H9 (cell line): ENCODE measurements at regions not wholly inside any gene's neighbourhood (a gene's known extent, or its start where the extent isn't known, plus 50 kb on each side); places are given as distances from the start of the nearest gene placed in this dataset.

ENCODE experiments used
- DNase-seq: peaks from one replicate; pipeline ENCODE4 v3.0.0-alpha.2; 2017
- H2AFZ ChIP-seq: one replicate; pipeline ENCODE4 v1.6.1; 2013; ENCODE audit warnings: mild to moderate bottlenecking, low read length, control low read depth, moderate library complexity
- H2AK5ac ChIP-seq: 2 replicates; pipeline ENCODE4 v1.6.1; 2013; ENCODE audit warnings: low read length, control low read depth, mixed read lengths; ENCODE audit not compliant: insufficient read length
- H2BK120ac ChIP-seq: one replicate; pipeline ENCODE4 v1.6.1; 2013; ENCODE audit warnings: low read depth, mild to moderate bottlenecking, low read length, control low read depth, inconsistent platforms; ENCODE audit not compliant: poor library complexity, severe bottlenecking
- H2BK12ac ChIP-seq: 2 replicates; pipeline ENCODE4 v1.6.1; 2013; ENCODE audit warnings: low read length, control low read depth, mixed read lengths, low read depth; ENCODE audit not compliant: insufficient read length
- H2BK15ac ChIP-seq: 2 replicates; pipeline ENCODE4 v1.6.1; 2013; ENCODE audit warnings: low read depth, low read length, control low read depth
- H2BK20ac ChIP-seq: one replicate; pipeline ENCODE4 v1.6.1; 2013; ENCODE audit warnings: low read depth, mild to moderate bottlenecking, low read length, control low read depth, inconsistent platforms; ENCODE audit not compliant: poor library complexity, severe bottlenecking
- H2BK5ac ChIP-seq: 2 replicates; pipeline ENCODE4 v1.6.1; 2013; ENCODE audit warnings: low read length, control low read depth, mixed read lengths; ENCODE audit not compliant: insufficient read length
- H3K14ac ChIP-seq: 2 replicates; pipeline ENCODE4 v1.6.1; 2013; ENCODE audit warnings: low read length, control low read depth; ENCODE audit not compliant: insufficient read depth
- H3K18ac ChIP-seq: 2 replicates; pipeline ENCODE4 v1.6.1; 2013; ENCODE audit warnings: low read depth, mild to moderate bottlenecking, mixed read lengths, low read length, control low read depth; ENCODE audit not compliant: insufficient read length
- H3K23ac ChIP-seq: 2 replicates; pipeline ENCODE4 v1.6.1; 2013; ENCODE audit warnings: low read length, control low read depth, mixed read lengths, low read depth; ENCODE audit not compliant: insufficient read length
- H3K23me2 ChIP-seq: 2 replicates; pipeline ENCODE4 v1.6.1; 2013; ENCODE audit warnings: low read depth, mild to moderate bottlenecking, mixed read lengths, low read length, control low read depth; ENCODE audit not compliant: insufficient read length, poor library complexity, severe bottlenecking
- H3K27ac ChIP-seq: 2 replicates; pipeline ENCODE4 v1.5.1; 2013; ENCODE audit warnings: low read length, control low read depth, mixed read lengths, low read depth; ENCODE audit not compliant: insufficient read length
- H3K27me3 ChIP-seq: 2 replicates; pipeline ENCODE4 v1.6.1; 2013; ENCODE audit warnings: low read length, control low read depth, inconsistent platforms; ENCODE audit not compliant: insufficient read depth
- H3K4ac ChIP-seq: 2 replicates; pipeline ENCODE4 v1.6.1; 2013; ENCODE audit warnings: low read depth, mild to moderate bottlenecking, control low read depth, inconsistent platforms, low read length, moderate library complexity
- H3K4me1 ChIP-seq: 2 replicates; pipeline ENCODE4 v1.6.1; 2013; ENCODE audit warnings: low read length, control low read depth, inconsistent platforms; ENCODE audit not compliant: insufficient read depth
- H3K4me2 ChIP-seq: 2 replicates; pipeline ENCODE4 v1.6.1; 2013; ENCODE audit warnings: low read length, control low read depth, mixed read lengths; ENCODE audit not compliant: insufficient read length, insufficient read depth
- H3K56ac ChIP-seq: 2 replicates; pipeline ENCODE4 v1.6.1; 2013; ENCODE audit warnings: low read depth, mild to moderate bottlenecking, mixed read lengths, low read length, control low read depth; ENCODE audit not compliant: insufficient read length
- H3K79me1 ChIP-seq: 2 replicates; pipeline ENCODE4 v1.6.1; 2013; ENCODE audit warnings: low read depth, mild to moderate bottlenecking, moderate library complexity, low read length, control low read depth, inconsistent platforms; ENCODE audit not compliant: insufficient read depth, poor library complexity, severe bottlenecking
- H3K79me2 ChIP-seq: 2 replicates; pipeline ENCODE4 v1.6.1; 2013; ENCODE audit warnings: low read length, control low read depth, inconsistent platforms; ENCODE audit not compliant: insufficient read depth
- H3K9ac ChIP-seq: 2 replicates; pipeline ENCODE4 v1.6.1; 2013; ENCODE audit warnings: low read length, control low read depth, mixed read lengths; ENCODE audit not compliant: insufficient read length; ENCODE audit errors: extremely low read depth
- H3K9me3 ChIP-seq: one replicate; pipeline ENCODE4 v1.6.1; 2013; ENCODE audit warnings: low read depth, low read length, inconsistent platforms; ENCODE audit not compliant: control insufficient read depth
- H3T11ph ChIP-seq: one replicate; pipeline ENCODE4 v1.6.1; 2013; ENCODE audit warnings: mild to moderate bottlenecking, low read length, control low read depth, inconsistent platforms
- H4K20me1 ChIP-seq: one replicate; pipeline ENCODE4 v1.6.1; 2013; ENCODE audit not compliant: control insufficient read depth, insufficient read length, insufficient read depth
- H4K5ac ChIP-seq: 2 replicates; pipeline ENCODE4 v1.6.1; 2013; ENCODE audit warnings: low read depth, mild to moderate bottlenecking, mixed read lengths, low read length, control low read depth; ENCODE audit not compliant: insufficient read length
- H4K8ac ChIP-seq: replicated peaks from 2 replicates; pipeline ENCODE4 v1.6.1; 2013; ENCODE audit warnings: low read length, control low read depth, mixed read lengths, low read depth; ENCODE audit not compliant: insufficient read length
- H4K91ac ChIP-seq: 2 replicates; pipeline ENCODE4 v1.6.1; 2013; ENCODE audit warnings: low read depth, mild to moderate bottlenecking, moderate library complexity, mixed read lengths, low read length, control low read depth; ENCODE audit not compliant: insufficient read length
- H3K27ac Mint-ChIP-seq, 3 experiments: 2 replicates in 2 of 3; 3 replicates in 1 of 3; pipeline ENCODE4 v1.8.0; 2020 to 2021; ENCODE audit warnings: mixed read lengths in 3 of 3, mild to moderate bottlenecking in 1 of 3, moderate library complexity in 1 of 3
- H3K27me3 Mint-ChIP-seq: 2 replicates; pipeline ENCODE4 v1.8.0; 2021; ENCODE audit warnings: low read depth, mild to moderate bottlenecking, moderate library complexity, mixed read lengths
- H3K36me3 Mint-ChIP-seq, 3 experiments: 2 replicates in 2 of 3; 3 replicates in 1 of 3; pipeline ENCODE4 v1.8.0; 2020 to 2021; ENCODE audit warnings: low read depth in 3 of 3, mixed read lengths in 3 of 3; ENCODE audit not compliant: insufficient read depth in 1 of 3
- H3K4me1 Mint-ChIP-seq, 2 experiments: 2 replicates each; pipeline ENCODE4 v1.8.0; 2020; ENCODE audit warnings: mixed read lengths in 2 of 2
- H3K4me3 Mint-ChIP-seq, 2 experiments: 2 replicates in 1 of 2; 3 replicates in 1 of 2; pipeline ENCODE4 v1.8.0; 2020 to 2021; ENCODE audit warnings: mild to moderate bottlenecking in 2 of 2, mixed read lengths in 2 of 2, moderate library complexity in 1 of 2
- H3K9me3 Mint-ChIP-seq, 2 experiments: 2 replicates in 1 of 2; 3 replicates in 1 of 2; pipeline ENCODE4 v1.8.0; 2020; ENCODE audit warnings: mild to moderate bottlenecking in 2 of 2, mixed read lengths in 2 of 2, moderate library complexity in 1 of 2
- CTCF ChIP-seq: fragments of 200-600 bp; sonication (generic); conservative IDR thresholded peaks from 3 replicates; pipeline ENCODE4 v1.8.0; 2021; ENCODE audit warnings: antibody characterized with exemption, mild to moderate bottlenecking
- WGBS: extraction: QIAGEN DNeasy Blood & Tissue Kit; methylation state at CpG from one replicate; pipeline ENCODE4 v1.1.7; 2013; ENCODE audit warnings: missing lambda C conversion rate, low lambda C conversion rate, mixed read lengths; ENCODE audit not compliant: insufficient read length; ENCODE audit errors: extremely low coverage; 5-methylcytosine and 5-hydroxymethylcytosine counted together

- Histone ChIP-seq H2BK5ac (no peak overlapping the region), H3T11ph (no peak overlapping the region), H3K23ac (no peak overlapping the region), H3K18ac (no peak overlapping the region), H3K4me2 (no peak overlapping the region), H2AK5ac (no peak overlapping the region), H4K20me1 (no peaks in the 10 kb centered on the region), H3K56ac (no peak overlapping the region), H3K79me1 (no peaks in the 10 kb centered on the region), H4K5ac (no peak overlapping the region), H2BK12ac (no peak overlapping the region), H2BK120ac (no peak overlapping the region), H3K27me3 (no peaks in the 10 kb centered on the region), H3K4ac (no peak overlapping the region), H3K79me2 (no peaks in the 10 kb centered on the region), H3K9me3 (no peaks in the 10 kb centered on the region), H2AFZ (no peak overlapping the region), H3K14ac (no peak overlapping the region), H4K91ac (no peak overlapping the region), H3K9ac (no peak overlapping the region), H3K4me1 (0 out of 2 replicates have a peak, but pooled peaks cover 2% of the 10 kb centered on the region), H2BK15ac (no peak overlapping the region), H4K8ac (no peak overlapping the region), H3K27ac (no peak overlapping the region), H3K23me2 (no peaks in the 10 kb centered on the region), H2BK20ac (no peak overlapping the region)
- no peak overlapping the region for H3K4me3 Mint-ChIP-seq
- H3K27me3 Mint-ChIP-seq = peaks cover 4% of the 10 kb centered on the region; the same call in 1 of the 2 replicates
- TF ChIP-seq CTCF = no peak
- WGBS = no CpG with 5 or more reads among the region's 10 CpGs
- H3K36me3 Mint-ChIP-seq = no peaks in the 10 kb centered on the region; a peak in 1 of 7 replicates
- no peak overlapping the region for H3K27ac Mint-ChIP-seq
- DNase-seq = no peak
- H3K4me1 Mint-ChIP-seq = peaks cover 2 to 5% of the 10 kb centered on the region in 2 experiments; a peak in 2 of 4 replicates
- H3K9me3 Mint-ChIP-seq = no peaks in the 10 kb centered on the region
Measured at GRCh38 chr12:105507311-105508038, 177.0 kb downstream of the C12orf75 start.
